HEK293T (cell line): ENCODE measurements at regions not wholly inside any gene's neighbourhood (a gene's known extent, or its start where the extent isn't known, plus 50 kb on each side); places are given as distances from the start of the nearest gene placed in this dataset.

ENCODE experiments used
- BHLHE40 ChIP-seq: fragments of 450-650 bp; IDR thresholded peaks from 2 replicates; pipeline ENCODE4 v1.6.1; 2016; ENCODE audit warnings: mild to moderate bottlenecking, moderate library complexity, borderline replicate concordance
- CTBP1 ChIP-seq: fragments of 450-650 bp; IDR thresholded peaks from 2 replicates; pipeline ENCODE4 v1.6.1; 2016; ENCODE audit warnings: borderline replicate concordance
- ELF4 ChIP-seq: fragments of 450-650 bp; IDR thresholded peaks from 2 replicates; pipeline ENCODE4 v1.6.1; 2017; ENCODE audit warnings: antibody characterized with exemption
- FOXK2 ChIP-seq: fragments of 450-650 bp; IDR thresholded peaks from 2 replicates; pipeline ENCODE4 v1.6.1; 2016; ENCODE audit warnings: mild to moderate bottlenecking
- L3MBTL2 ChIP-seq: fragments of 450-650 bp; conservative IDR thresholded peaks from 2 replicates; pipeline ENCODE4 v1.6.1; 2016; ENCODE audit warnings: mild to moderate bottlenecking
- TF ChIP-seq, protein P1 (sequence below): fragments of 450-650 bp; IDR thresholded peaks from 2 replicates; pipeline ENCODE4 v1.6.1; 2016

DNA sequence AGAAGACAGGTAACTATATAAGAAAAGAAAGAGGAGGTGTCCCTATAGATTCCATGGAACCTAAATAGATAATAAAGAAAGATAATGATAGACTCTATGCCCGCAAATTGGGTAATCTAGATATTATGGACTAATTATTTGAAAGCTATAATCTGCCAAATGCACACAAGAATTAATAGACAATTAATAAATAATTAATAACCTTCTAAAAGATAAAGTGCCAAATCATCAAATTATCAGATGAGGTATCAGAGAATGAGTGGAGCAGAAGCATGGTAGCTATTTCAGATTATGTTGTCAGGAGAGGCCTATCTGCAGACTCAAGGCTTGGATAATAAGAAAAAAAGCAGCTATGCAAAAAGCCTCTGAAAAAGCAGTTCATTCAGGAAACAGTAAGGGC, 1120.8 kb downstream of the PLA2G4A start:
- TF ChIP-seq, protein P1, sequence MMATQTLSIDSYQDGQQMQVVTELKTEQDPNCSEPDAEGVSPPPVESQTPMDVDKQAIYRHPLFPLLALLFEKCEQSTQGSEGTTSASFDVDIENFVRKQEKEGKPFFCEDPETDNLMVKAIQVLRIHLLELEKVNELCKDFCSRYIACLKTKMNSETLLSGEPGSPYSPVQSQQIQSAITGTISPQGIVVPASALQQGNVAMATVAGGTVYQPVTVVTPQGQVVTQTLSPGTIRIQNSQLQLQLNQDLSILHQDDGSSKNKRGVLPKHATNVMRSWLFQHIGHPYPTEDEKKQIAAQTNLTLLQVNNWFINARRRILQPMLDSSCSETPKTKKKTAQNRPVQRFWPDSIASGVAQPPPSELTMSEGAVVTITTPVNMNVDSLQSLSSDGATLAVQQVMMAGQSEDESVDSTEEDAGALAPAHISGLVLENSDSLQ = no peak
- TF ChIP-seq CTBP1 = no peak
- TF ChIP-seq ELF4 = no peak
- TF ChIP-seq FOXK2 = no peak
- no peak for TF ChIP-seq BHLHE40
- no peak for TF ChIP-seq L3MBTL2
